Mesenchymal stem cell (in vitro differentiated cells and primary cell): ENCODE measurements at regions not wholly inside any gene's neighbourhood (a gene's known extent, or its start where the extent isn't known, plus 50 kb on each side); places are given as distances from the start of the nearest gene placed in this dataset.

Experiments
- DNase-seq: peaks from one replicate; pipeline ENCODE4 v3.0.0-alpha.2; 2013
- H2AFZ ChIP-seq: one replicate; pipeline ENCODE4 v1.6.1; 2013; ENCODE audit warnings: low read depth, mild to moderate bottlenecking, control low read depth, inconsistent platforms, low read length, moderate library complexity
- H2AK5ac ChIP-seq: 2 replicates; pipeline ENCODE4 v1.6.1; 2013; ENCODE audit warnings: low read length, moderate library complexity, mild to moderate bottlenecking, inconsistent platforms; ENCODE audit not compliant: severe bottlenecking
- H2BK120ac ChIP-seq: one replicate; pipeline ENCODE4 v1.6.1; 2013; ENCODE audit warnings: low read depth, mild to moderate bottlenecking, inconsistent platforms, low read length, moderate library complexity
- H2BK12ac ChIP-seq, 2 experiments: one replicate each; pipeline ENCODE4 v1.6.1; 2013; ENCODE audit warnings: inconsistent platforms in 2 of 2, low read length in 2 of 2, mild to moderate bottlenecking in 2 of 2, moderate library complexity in 2 of 2, control low read depth in 1 of 2
- H2BK15ac ChIP-seq: one replicate; pipeline ENCODE4 v1.6.1; 2013; ENCODE audit warnings: mild to moderate bottlenecking, low read depth, inconsistent platforms; ENCODE audit not compliant: poor library complexity, severe bottlenecking
- H2BK5ac ChIP-seq: 2 replicates; pipeline ENCODE4 v1.6.1; 2013; ENCODE audit warnings: low read depth, mild to moderate bottlenecking, low read length, control low read depth, inconsistent platforms; ENCODE audit not compliant: poor library complexity, severe bottlenecking
- H3K14ac ChIP-seq, 2 experiments: one replicate each; pipeline ENCODE4 v1.6.1; 2013; ENCODE audit warnings: inconsistent platforms in 2 of 2, low read length in 2 of 2, control low read depth in 1 of 2, mild to moderate bottlenecking in 1 of 2, moderate library complexity in 1 of 2
- H3K18ac ChIP-seq, 2 experiments: one replicate each; pipeline ENCODE4 v1.6.1; 2013; ENCODE audit warnings: inconsistent platforms in 2 of 2, low read length in 2 of 2, control low read depth in 1 of 2, low read depth in 1 of 2, mild to moderate bottlenecking in 1 of 2
- H3K23ac ChIP-seq, 2 experiments: one replicate each; pipeline ENCODE4 v1.6.1; 2013; ENCODE audit warnings: inconsistent platforms in 2 of 2, low read length in 2 of 2, mild to moderate bottlenecking in 2 of 2, moderate library complexity in 2 of 2, control low read depth in 1 of 2
- H3K27ac ChIP-seq: 2 replicates; pipeline ENCODE4 v1.5.1; 2013; ENCODE audit warnings: mild to moderate bottlenecking, moderate library complexity, low read length, control low read depth, inconsistent platforms; ENCODE audit not compliant: poor library complexity, severe bottlenecking
- H3K27me3 ChIP-seq, 2 experiments: 2 replicates each; pipeline versions ENCODE4 v1.6.1 to v1.7.0; 2013; ENCODE audit warnings: low read length in 2 of 2, mild to moderate bottlenecking in 2 of 2, moderate library complexity in 2 of 2, control low read depth in 1 of 2, inconsistent platforms in 1 of 2; ENCODE audit not compliant: control insufficient read depth in 1 of 2, insufficient read depth in 1 of 2
- H3K36me3 ChIP-seq, 2 experiments: 2 replicates each; pipeline versions ENCODE4 v1.6.1 to v1.7.0; 2013; ENCODE audit warnings: low read length in 2 of 2, control low read depth in 1 of 2, inconsistent platforms in 1 of 2, low read depth in 1 of 2, mild to moderate bottlenecking in 1 of 2; ENCODE audit not compliant: insufficient read depth in 2 of 2, control insufficient read depth in 1 of 2
- H3K4ac ChIP-seq, 2 experiments: one replicate each; pipeline ENCODE4 v1.6.1; 2013; ENCODE audit warnings: inconsistent platforms in 2 of 2, low read length in 2 of 2, mild to moderate bottlenecking in 2 of 2, moderate library complexity in 2 of 2, control low read depth in 1 of 2, low read depth in 1 of 2
- H3K4me1 ChIP-seq: 2 replicates; pipeline ENCODE4 v1.6.1; 2013; ENCODE audit warnings: low read depth, low read length, control low read depth; ENCODE audit not compliant: control insufficient read depth, insufficient read depth
- H3K4me2 ChIP-seq: 2 replicates; pipeline ENCODE4 v1.6.1; 2013; ENCODE audit warnings: low read length, mild to moderate bottlenecking, inconsistent platforms; ENCODE audit not compliant: poor library complexity, severe bottlenecking
- H3K4me3 ChIP-seq, 2 experiments: 2 replicates each; pipeline versions ENCODE4 v1.5.1 to v1.7.0; 2013; ENCODE audit warnings: low read length in 2 of 2, mild to moderate bottlenecking in 2 of 2, control low read depth in 1 of 2, low read depth in 1 of 2; ENCODE audit not compliant: insufficient read depth in 1 of 2
- H3K79me1 ChIP-seq: replicated peaks from 2 replicates; pipeline ENCODE4 v1.6.1; 2013; ENCODE audit warnings: mild to moderate bottlenecking, control low read depth, low read length, inconsistent platforms; ENCODE audit not compliant: poor library complexity, severe bottlenecking
- H3K9ac ChIP-seq: 2 replicates; pipeline ENCODE4 v1.7.0; 2013; ENCODE audit warnings: mild to moderate bottlenecking, low read length, moderate library complexity
- H3K9me3 ChIP-seq: 2 replicates; pipeline ENCODE4 v1.7.0; 2013; ENCODE audit warnings: mild to moderate bottlenecking, low read length; ENCODE audit not compliant: control insufficient read depth
- H4K8ac ChIP-seq: one replicate; pipeline ENCODE4 v1.6.1; 2013; ENCODE audit warnings: inconsistent platforms, mild to moderate bottlenecking, low read length, moderate library complexity
- H4K91ac ChIP-seq: one replicate; pipeline ENCODE4 v1.6.1; 2013; ENCODE audit warnings: mild to moderate bottlenecking, low read length, inconsistent platforms
- WGBS: methylation state at CpG from one replicate; pipeline ENCODE4 v1.1.7; 2013; ENCODE audit warnings: mixed read lengths; 5-methylcytosine and 5-hydroxymethylcytosine counted together

DNA sequence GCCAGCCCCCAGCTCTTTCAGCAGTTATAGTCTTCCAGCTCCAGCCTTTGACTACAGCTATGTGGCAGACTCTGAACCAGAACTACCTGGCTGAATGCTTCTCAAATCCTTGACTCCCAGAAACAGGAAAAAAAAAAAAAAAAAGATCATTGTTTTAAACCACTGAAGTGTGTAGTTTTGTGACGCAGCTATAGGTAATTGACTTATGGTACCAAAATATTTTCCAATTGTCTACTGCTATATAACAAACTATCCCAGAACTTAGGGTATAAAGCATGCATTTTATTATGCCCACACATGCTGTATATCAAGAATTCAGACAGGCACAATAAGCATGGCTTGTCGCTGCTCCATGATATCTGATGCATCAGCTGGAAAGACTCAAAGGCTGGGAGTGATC, 127.1 kb upstream of the POC5 start:
- no peaks in the 10 kb centered on the region for H3K79me1 ChIP-seq
- H3K14ac ChIP-seq = no peak overlapping the region
- no peak overlapping the region for H2AFZ ChIP-seq
- H4K8ac ChIP-seq = no peak overlapping the region
- H3K9me3 ChIP-seq = no peaks in the 10 kb centered on the region
- no peak overlapping the region for H2BK120ac ChIP-seq
- H3K4me1 ChIP-seq = no peaks in the 10 kb centered on the region
- no peak for DNase-seq
- H3K36me3 ChIP-seq = no peaks in the 10 kb centered on the region
- H2BK5ac ChIP-seq = no peak overlapping the region
- H3K27ac ChIP-seq = no peak overlapping the region
- no peak overlapping the region for H3K4me3 ChIP-seq
- H2BK12ac ChIP-seq = no peak overlapping the region
- H3K27me3 ChIP-seq = peaks cover 0 to 19% of the 10 kb centered on the region in 2 experiments
- no peak overlapping the region for H4K91ac ChIP-seq
- H2BK15ac ChIP-seq = no peak overlapping the region
- 74% methylated on average over 1 of the region's 2 CpGs for WGBS
- no peak overlapping the region for H3K4me2 ChIP-seq
- H3K23ac ChIP-seq = no peak overlapping the region
- no peak overlapping the region for H2AK5ac ChIP-seq
- H3K18ac ChIP-seq = no peak overlapping the region
- H3K4ac ChIP-seq = no peak overlapping the region
- H3K9ac ChIP-seq = no peak overlapping the region

DNA sequence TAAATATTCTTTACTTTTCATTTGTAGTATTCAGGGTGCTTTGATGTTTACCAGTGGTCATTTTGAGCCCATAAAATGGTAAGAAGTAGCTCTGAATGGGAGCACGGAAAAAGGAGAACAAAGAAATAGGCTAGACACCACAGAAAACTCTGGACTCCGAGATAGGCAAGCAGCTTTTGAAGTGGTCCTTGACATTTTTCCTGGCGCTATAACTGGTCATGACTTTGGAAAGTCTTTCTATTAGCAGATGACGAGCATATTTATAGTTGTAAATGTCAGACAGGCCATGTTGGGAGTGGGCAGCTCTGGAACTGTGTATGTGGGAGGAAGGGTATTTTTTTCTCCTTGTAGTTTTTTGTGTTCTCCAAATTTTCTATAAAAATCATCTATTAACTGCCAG, 126.1 kb upstream of the POC5 start:
- H3K4ac ChIP-seq = no peak overlapping the region
- 34% methylated on average over 4 of the region's 4 CpGs for WGBS

DNA sequence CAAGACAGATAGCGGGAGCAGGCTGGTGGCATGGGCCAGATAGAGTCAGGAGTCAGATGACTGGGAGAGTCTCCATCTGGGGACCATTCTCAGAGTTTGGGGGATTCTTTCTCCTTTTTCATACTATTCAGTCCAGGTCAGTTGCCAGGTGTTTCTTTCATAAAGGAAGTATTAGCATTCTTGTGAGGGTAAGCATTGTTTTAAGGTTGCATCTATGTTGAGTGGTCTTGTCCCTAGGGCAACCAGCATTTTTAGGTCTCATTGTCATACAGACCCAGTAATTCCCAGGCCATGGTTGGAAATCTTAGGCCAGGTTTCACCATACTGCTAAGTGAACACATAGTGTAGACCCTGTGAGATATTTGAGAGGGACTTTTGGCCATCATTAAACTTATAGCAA, 122.3 kb upstream of the POC5 start:
- Histone ChIP-seq H4K8ac (no peak overlapping the region), H3K4ac (no peak overlapping the region), H2BK120ac (no peak overlapping the region), H2AK5ac (no peak overlapping the region), H3K14ac (no peak overlapping the region), H2BK5ac (no peak overlapping the region), H3K36me3 (no peaks in the 10 kb centered on the region), H4K91ac (no peak overlapping the region), H3K4me2 (no peak overlapping the region), H3K9me3 (no peaks in the 10 kb centered on the region), H3K9ac (no peak overlapping the region), H2BK15ac (no peak overlapping the region), H3K4me3 (no peak overlapping the region), H3K23ac (no peak overlapping the region), H3K27ac (no peak overlapping the region), H2BK12ac (no peak overlapping the region), H3K79me1 (no peaks in the 10 kb centered on the region), H3K4me1 (no peaks in the 10 kb centered on the region), H3K27me3 (peaks cover 0 to 5% of the 10 kb centered on the region in 2 experiments), H2AFZ (no peak overlapping the region), H3K18ac (no peak overlapping the region)
- 69% methylated on average over 1 of the region's 1 CpG for WGBS
- no peak for DNase-seq

More for the DNA sequence above, 126.1 kb upstream of the POC5 start:
- H2BK15ac ChIP-seq = no peak overlapping the region
- H3K23ac ChIP-seq = no peak overlapping the region
- H3K18ac ChIP-seq = no peak overlapping the region
- no peaks in the 10 kb centered on the region for H3K9me3 ChIP-seq
- H3K4me2 ChIP-seq = no peak overlapping the region
- H3K14ac ChIP-seq = no peak overlapping the region
- H4K8ac ChIP-seq = no peak overlapping the region
- no peak for DNase-seq
- H3K79me1 ChIP-seq = no peaks in the 10 kb centered on the region
- peaks cover 0 to 16% of the 10 kb centered on the region in 2 experiments for H3K27me3 ChIP-seq
- H2BK120ac ChIP-seq = no peak overlapping the region
- H2BK12ac ChIP-seq = no peak overlapping the region
- H3K9ac ChIP-seq = no peak overlapping the region
- H4K91ac ChIP-seq = no peak overlapping the region
- no peak overlapping the region for H3K4me3 ChIP-seq
- no peak overlapping the region for H2AFZ ChIP-seq
- no peak overlapping the region for H2AK5ac ChIP-seq
- H3K27ac ChIP-seq = no peak overlapping the region
- no peaks in the 10 kb centered on the region for H3K36me3 ChIP-seq
- H2BK5ac ChIP-seq = no peak overlapping the region
- no peaks in the 10 kb centered on the region for H3K4me1 ChIP-seq

DNA sequence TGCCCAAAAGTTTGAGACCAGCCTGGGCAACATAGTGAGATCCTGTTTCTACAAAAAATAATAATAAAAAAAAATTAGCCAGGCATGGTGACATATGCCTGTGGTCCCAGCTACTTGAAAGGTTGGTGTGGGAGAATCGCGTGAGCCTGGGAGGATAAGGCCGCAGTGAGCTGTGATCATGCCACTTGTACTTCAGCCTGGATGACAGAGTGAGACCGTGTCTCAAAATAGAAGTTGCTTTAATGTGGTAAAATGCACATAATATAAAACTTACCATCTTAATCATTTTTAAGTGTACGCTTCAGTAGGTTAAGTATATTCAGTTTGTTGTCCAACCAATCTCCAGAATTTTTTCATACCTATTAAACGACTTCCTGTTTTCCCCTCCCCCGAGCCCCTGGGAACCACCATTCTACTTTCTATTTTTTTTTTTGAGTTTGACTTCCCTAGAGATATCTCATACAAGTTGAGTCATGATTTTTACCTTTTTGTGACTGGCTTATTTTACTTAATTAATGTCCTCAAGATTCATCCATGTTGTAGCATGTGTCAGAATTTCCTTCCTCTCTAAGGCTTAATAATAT, 120.1 kb upstream of the POC5 start:
- no peak overlapping the region for H2BK120ac ChIP-seq
- no peak overlapping the region for H3K27ac ChIP-seq
- H3K4me1 ChIP-seq = no peaks in the 10 kb centered on the region
- 87% methylated on average over 5 of the region's 7 CpGs for WGBS
- no peak overlapping the region for H4K91ac ChIP-seq
- no peak overlapping the region for H2BK15ac ChIP-seq
- no peak overlapping the region for H2AFZ ChIP-seq
- no peaks in the 10 kb centered on the region for H3K27me3 ChIP-seq
- H2BK12ac ChIP-seq = no peak overlapping the region
- no peak overlapping the region for H3K4me2 ChIP-seq
- H2AK5ac ChIP-seq = no peak overlapping the region
- H3K18ac ChIP-seq = no peak overlapping the region
- no peak overlapping the region for H3K23ac ChIP-seq
- no peak overlapping the region for H3K4me3 ChIP-seq
- no peak overlapping the region for H3K14ac ChIP-seq
- H3K36me3 ChIP-seq = no peaks in the 10 kb centered on the region
- no peak overlapping the region for H3K9ac ChIP-seq
- no peak for DNase-seq
- peaks cover 2% of the 10 kb centered on the region for H3K9me3 ChIP-seq
- no peak overlapping the region for H3K4ac ChIP-seq
- no peak overlapping the region for H4K8ac ChIP-seq
- no peak overlapping the region for H2BK5ac ChIP-seq
- H3K79me1 ChIP-seq = no peaks in the 10 kb centered on the region
